ENCODE measurements at regions not wholly inside any gene's neighbourhood (a gene's known extent, or its start where the extent isn't known, plus 50 kb on each side); places are given as distances from the start of the nearest gene placed in this dataset.

GRCh38 chr7:84792231-84792893 is 394.5 kb downstream of the SEMA3D start:
- Histone ChIP-seq H3K9me2 (ENCODE audit: insufficient read depth) (no peaks in the 10 kb centered on the region), H3K36me3 (ENCODE audit: insufficient read depth) (0 out of 2 replicates have a peak, but pooled peaks cover 3% of the 10 kb centered on the region), H3K79me2 (replicated peaks; ENCODE audit: insufficient read depth) (no peaks in the 10 kb centered on the region), H3K4me2 (no peak overlapping the region), H2AFZ (no peak overlapping the region), H4K20me1 (replicated peaks; ENCODE audit: insufficient read depth) (no peaks in the 10 kb centered on the region), H3K27me3 (ENCODE audit: insufficient read depth) (no peaks in the 10 kb centered on the region), H3K4me1 (ENCODE audit: insufficient read depth) (no peaks in the 10 kb centered on the region), H3F3A (replicated peaks; ENCODE audit: low read depth) (no peaks in the 10 kb centered on the region), H3K27ac (ENCODE audit: low read depth) (no peak overlapping the region), H3K4me3 (no peak overlapping the region)
- H3K4me1 Mint-ChIP-seq, result no peaks in the 10 kb centered on the region
- peaks cover 15% of the 10 kb centered on the region; the same call in 2 of the 3 replicates for H3K9me3 Mint-ChIP-seq
- no peak overlapping the region for H3K27ac Mint-ChIP-seq
- ATAC-seq (no peak), DNase-seq (ENCODE audit: low spot score) (no peak)
- no peak overlapping the region for H3K4me3 Mint-ChIP-seq
- no peaks in the 10 kb centered on the region for H3K27me3 Mint-ChIP-seq (ENCODE audit: insufficient read depth, low read depth, poor library complexity)
- TF ChIP-seq, protein P1, sequence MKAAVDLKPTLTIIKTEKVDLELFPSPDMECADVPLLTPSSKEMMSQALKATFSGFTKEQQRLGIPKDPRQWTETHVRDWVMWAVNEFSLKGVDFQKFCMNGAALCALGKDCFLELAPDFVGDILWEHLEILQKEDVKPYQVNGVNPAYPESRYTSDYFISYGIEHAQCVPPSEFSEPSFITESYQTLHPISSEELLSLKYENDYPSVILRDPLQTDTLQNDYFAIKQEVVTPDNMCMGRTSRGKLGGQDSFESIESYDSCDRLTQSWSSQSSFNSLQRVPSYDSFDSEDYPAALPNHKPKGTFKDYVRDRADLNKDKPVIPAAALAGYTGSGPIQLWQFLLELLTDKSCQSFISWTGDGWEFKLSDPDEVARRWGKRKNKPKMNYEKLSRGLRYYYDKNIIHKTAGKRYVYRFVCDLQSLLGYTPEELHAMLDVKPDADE (IDR thresholded peaks at IDR 0.05), result no peak
- TF ChIP-seq REST (IDR thresholded peaks at IDR 0.05; ENCODE audit: unreplicated experiment) (no peak), JUNB (IDR thresholded peaks at IDR 0.05; ENCODE audit: unreplicated experiment) (no peak), EZH2phosphoT487 (IDR thresholded peaks at IDR 0.05; ENCODE audit: unreplicated experiment) (no peak), NANOG (IDR thresholded peaks at IDR 0.05; ENCODE audit: borderline replicate concordance) (no peak), ZNF114 (CRISPR knock-in tag; IDR thresholded peaks at IDR 0.05) (no peak), ZNF462 (CRISPR knock-in tag; IDR thresholded peaks at IDR 0.05) (no peak), ZNF331 (CRISPR knock-in tag; IDR thresholded peaks at IDR 0.05; ENCODE audit: low read depth) (no peak), CREB1 (CRISPR knock-in tag; IDR thresholded peaks at IDR 0.05; ENCODE audit: low read depth) (no peak), STAT1 (IDR thresholded peaks at IDR 0.05; ENCODE audit: unreplicated experiment) (no peak), EZH2 (IDR thresholded peaks at IDR 0.05; ENCODE audit: low read depth, unreplicated experiment) (no peak), POLR2AphosphoS5 (IDR thresholded peaks at IDR 0.05; ENCODE audit: low read depth) (no peak)
- TF ChIP-seq, protein P2, sequence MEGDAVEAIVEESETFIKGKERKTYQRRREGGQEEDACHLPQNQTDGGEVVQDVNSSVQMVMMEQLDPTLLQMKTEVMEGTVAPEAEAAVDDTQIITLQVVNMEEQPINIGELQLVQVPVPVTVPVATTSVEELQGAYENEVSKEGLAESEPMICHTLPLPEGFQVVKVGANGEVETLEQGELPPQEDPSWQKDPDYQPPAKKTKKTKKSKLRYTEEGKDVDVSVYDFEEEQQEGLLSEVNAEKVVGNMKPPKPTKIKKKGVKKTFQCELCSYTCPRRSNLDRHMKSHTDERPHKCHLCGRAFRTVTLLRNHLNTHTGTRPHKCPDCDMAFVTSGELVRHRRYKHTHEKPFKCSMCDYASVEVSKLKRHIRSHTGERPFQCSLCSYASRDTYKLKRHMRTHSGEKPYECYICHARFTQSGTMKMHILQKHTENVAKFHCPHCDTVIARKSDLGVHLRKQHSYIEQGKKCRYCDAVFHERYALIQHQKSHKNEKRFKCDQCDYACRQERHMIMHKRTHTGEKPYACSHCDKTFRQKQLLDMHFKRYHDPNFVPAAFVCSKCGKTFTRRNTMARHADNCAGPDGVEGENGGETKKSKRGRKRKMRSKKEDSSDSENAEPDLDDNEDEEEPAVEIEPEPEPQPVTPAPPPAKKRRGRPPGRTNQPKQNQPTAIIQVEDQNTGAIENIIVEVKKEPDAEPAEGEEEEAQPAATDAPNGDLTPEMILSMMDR (conservative IDR thresholded peaks at IDR 0.05; ENCODE audit: low read depth in 2 of 2), result no peak
- H3K36me3 Mint-ChIP-seq (ENCODE audit: low read depth), result peaks cover 8% of the 10 kb centered on the region; the same call in 2 of the 3 replicates

Measured in GM23338 (cell line).